Type B pancreatic cell (in vitro differentiated cells): ENCODE measurements at regions not wholly inside any gene's neighbourhood (a gene's known extent, or its start where the extent isn't known, plus 50 kb on each side); places are given as distances from the start of the nearest gene placed in this dataset.
A peak's percentile ranks its signal among the peaks of the same experiment; 100 is the strongest.

ENCODE experiments used
- DNase-seq: peaks from one replicate; pipeline ENCODE4 v3.0.0; 2021; ENCODE audit warnings: mixed read lengths; ENCODE audit not compliant: unreplicated experiment; ENCODE audit errors: extremely low spot score
- H3K27ac Mint-ChIP-seq: 2 replicates; pipeline ENCODE4 v1.8.0; 2021; ENCODE audit warnings: mild to moderate bottlenecking, mixed read lengths
- H3K27me3 Mint-ChIP-seq: 2 replicates; pipeline ENCODE4 v1.8.0; 2021; ENCODE audit warnings: mixed read lengths
- H3K36me3 Mint-ChIP-seq: 2 replicates; pipeline ENCODE4 v1.8.0; 2021; ENCODE audit warnings: mixed read lengths
- H3K4me1 Mint-ChIP-seq: one replicate; pipeline ENCODE4 v1.8.0; 2021; ENCODE audit warnings: mixed read lengths; ENCODE audit not compliant: unreplicated experiment
- H3K4me3 Mint-ChIP-seq: 2 replicates; pipeline ENCODE4 v1.8.0; 2021; ENCODE audit warnings: mild to moderate bottlenecking, mixed read lengths
- H3K9me3 Mint-ChIP-seq: 2 replicates; pipeline ENCODE4 v1.8.0; 2021; ENCODE audit warnings: mixed read lengths
- CTCF ChIP-seq: fragments of 200-600 bp; sonication (generic); conservative IDR thresholded peaks from 2 replicates; pipeline ENCODE4 v1.5.0; 2021; ENCODE audit warnings: antibody characterized with exemption, mild to moderate bottlenecking

- Mint-ChIP-seq H3K4me1 (peaks cover 22% of the 10 kb centered on the region), H3K27me3 (peaks cover 21% of the 10 kb centered on the region), H3K9me3 (peaks cover 8% of the 10 kb centered on the region), H3K27ac (no peak overlapping the region), H3K36me3 (no peaks in the 10 kb centered on the region), H3K4me3 (no peak overlapping the region)
- no peak for DNase-seq
- TF ChIP-seq CTCF, result no peak
Observed at GRCh38 chr1:29696656-29697390, 460.5 kb downstream of the PTPRU start.

DNA sequence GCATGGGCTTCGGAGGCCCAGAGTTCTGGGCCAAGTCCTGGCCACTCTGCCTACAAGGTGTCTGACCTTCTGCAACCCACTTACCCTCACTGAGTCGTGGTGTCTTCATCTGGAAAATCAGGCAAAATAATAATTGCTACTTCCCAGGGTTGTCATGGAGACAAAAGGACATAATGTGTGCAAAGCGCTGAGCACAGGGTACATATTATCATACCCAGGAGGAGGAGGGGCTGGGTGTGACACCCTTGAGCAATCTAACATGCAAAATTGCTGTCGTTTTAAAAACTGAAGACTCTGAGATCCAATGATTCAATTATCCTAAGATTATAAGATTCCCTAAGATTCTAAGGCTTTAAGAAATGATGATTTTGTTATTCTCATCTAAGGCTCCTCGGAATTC, 459.5 kb downstream of the PTPRU start:
- TF ChIP-seq CTCF, result no peak
- DNase-seq, result no peak
- Mint-ChIP-seq H3K27ac (no peak overlapping the region), H3K4me3 (no peak overlapping the region), H3K36me3 (no peaks in the 10 kb centered on the region), H3K4me1 (peaks cover 22% of the 10 kb centered on the region), H3K9me3 (peaks cover 8% of the 10 kb centered on the region), H3K27me3 (peaks cover 24% of the 10 kb centered on the region)

- Mint-ChIP-seq H3K36me3 (no peaks in the 10 kb centered on the region), H3K27me3 (peaks cover 29% of the 10 kb centered on the region), H3K9me3 (peaks cover 8% of the 10 kb centered on the region), H3K4me3 (no peak overlapping the region), H3K27ac (no peak overlapping the region), H3K4me1 (peaks cover 22% of the 10 kb centered on the region)
- DNase-seq, result no peak
- no peak for TF ChIP-seq CTCF
Observed at GRCh38 chr1:29695036-29695435, 458.7 kb downstream of the PTPRU start.

DNA sequence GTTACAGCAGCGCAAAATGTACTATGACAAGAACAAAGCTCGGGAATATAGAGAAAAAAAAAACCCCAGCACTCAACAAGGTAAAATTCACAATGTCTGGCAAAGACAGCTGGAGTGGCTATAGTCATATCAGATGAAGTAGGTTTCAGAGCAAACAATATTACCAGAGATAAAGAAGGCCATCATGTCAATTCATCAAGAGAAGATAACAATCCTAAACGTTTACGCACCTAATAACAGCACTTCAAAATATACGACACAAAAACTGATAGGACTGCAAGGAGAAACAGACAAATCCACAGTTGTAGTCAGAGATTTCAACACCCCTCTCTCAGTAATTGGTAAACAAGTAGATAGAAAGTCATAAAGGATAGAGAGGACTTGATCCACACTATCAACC, 455.2 kb downstream of the PTPRU start:
- Mint-ChIP-seq H3K27me3 (peaks cover 44% of the 10 kb centered on the region), H3K27ac (no peak overlapping the region), H3K4me1 (peaks cover 30% of the 10 kb centered on the region), H3K4me3 (no peak overlapping the region), H3K36me3 (no peaks in the 10 kb centered on the region), H3K9me3 (peaks cover 8% of the 10 kb centered on the region)
- TF ChIP-seq CTCF, result no peak
- no peak for DNase-seq

- peak; percentile 54 for DNase-seq
Observed at GRCh38 chr1:29690156-29690555, 453.8 kb downstream of the PTPRU start.

More at GRCh38 chr1:29690156-29690555, 453.8 kb downstream of the PTPRU start:
- Mint-ChIP-seq H3K36me3 (no peaks in the 10 kb centered on the region), H3K4me1 (peaks cover 27% of the 10 kb centered on the region), H3K9me3 (peaks cover 8% of the 10 kb centered on the region), H3K27ac (no peak overlapping the region), H3K4me3 (no peak overlapping the region), H3K27me3 (peaks cover 49% of the 10 kb centered on the region)
- TF ChIP-seq CTCF, result no peak
